Kidney capillary endothelial cell (primary cell): ENCODE measurements at regions not wholly inside any gene's neighbourhood (a gene's known extent, or its start where the extent isn't known, plus 50 kb on each side); places are given as distances from the start of the nearest gene placed in this dataset.
"Not testable (repeated sequence)": the region's sequence is repeated elsewhere in the genome, so short reads cannot be mapped to it uniquely, and the experiment has no call there.

Source experiments
- DNase-seq: peaks from one replicate; pipeline ENCODE4 v3.0.0-alpha.2; 2018; ENCODE audit warnings: low spot score

DNA sequence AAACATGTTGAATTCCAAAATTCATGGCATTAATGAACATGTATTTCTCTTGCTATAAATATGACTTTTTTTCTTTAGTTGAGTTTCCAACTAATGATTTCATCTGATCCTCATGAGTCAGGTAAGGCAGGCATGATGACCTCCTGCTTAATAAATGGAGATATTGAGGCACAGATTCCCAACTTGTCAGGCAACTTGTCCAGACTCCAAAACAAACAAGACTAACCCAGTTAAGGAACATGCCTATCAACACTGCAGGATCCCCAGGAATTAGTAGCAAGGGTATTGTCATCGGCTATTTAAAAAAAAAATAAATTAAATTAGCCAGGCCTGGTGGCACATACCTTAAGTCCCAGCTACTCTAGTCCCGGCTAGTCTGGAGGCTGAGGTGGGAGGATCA lies 121.3 kb upstream of the SALL4 start:
- DNase-seq, result no peak

DNA sequence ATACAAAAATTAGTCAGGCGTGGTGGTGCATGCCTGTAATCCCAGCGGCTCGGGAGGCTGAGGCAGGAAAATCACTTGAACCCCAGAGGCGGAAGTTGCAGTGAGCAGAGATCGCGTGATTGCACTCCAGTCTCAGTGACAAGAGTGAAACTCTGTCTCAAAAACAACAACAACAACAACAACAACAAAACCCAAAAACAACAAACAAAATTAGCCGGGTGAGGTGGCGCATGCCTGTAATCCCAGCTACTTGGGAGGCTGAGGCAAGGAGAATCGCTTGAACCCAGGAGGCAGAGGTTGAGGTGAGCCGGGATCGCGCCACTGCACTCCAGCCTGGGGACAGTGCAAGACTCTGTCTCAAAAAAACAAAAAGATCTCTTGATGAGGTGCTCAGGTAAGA lies 120.5 kb upstream of the SALL4 start:
- not testable (repeated sequence) for DNase-seq

DNA sequence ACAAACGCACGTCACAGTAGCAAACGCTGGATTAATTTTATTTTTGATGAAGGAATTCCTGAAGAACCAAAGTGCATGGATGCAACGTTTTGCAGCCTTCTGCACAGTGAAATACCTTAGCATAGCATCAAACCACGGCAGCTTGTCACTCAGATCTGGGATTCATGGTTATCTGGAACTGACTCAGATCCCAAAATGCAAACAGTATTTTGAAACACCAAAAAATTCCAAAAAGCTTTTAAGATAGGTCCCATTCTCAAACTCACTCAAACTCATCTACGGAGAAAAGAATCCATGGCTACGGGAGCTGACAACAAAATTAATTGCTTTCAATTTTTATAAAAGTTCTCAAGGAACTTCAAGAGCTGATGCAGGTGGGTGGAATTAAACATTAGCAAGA lies 116.2 kb upstream of the SALL4 start:
- DNase-seq, result no peak

DNA sequence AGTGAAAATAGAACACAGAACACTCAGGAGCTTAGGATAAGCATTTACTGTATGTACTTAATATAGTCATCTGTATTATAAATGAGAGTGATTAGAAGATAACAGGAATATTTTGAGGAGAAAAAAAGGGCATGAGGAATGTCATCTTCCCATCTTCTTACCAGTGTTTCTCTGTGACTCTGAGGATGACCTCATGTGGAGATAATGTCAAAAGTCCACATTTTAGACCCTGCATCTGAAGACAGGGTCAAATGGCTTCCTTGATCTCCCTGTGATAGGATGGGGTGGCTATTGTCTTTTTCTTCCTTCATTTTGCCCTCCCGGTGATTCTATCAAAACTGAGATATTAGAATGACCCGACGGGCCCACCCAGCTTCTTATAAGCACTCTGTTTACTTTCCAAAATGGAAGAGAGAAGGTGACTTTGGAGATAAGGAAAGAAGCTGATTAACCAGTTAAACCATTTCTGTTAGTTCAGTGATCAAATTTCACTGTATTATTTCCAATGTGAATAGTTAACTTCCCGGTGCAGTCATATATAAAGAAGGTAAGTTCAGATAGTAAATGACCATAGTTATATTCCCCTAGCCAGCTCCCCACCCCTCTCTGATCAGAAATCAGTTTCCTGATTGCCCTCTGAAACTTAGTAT lies 115.7 kb upstream of the SALL4 start:
- no peak for DNase-seq

DNA sequence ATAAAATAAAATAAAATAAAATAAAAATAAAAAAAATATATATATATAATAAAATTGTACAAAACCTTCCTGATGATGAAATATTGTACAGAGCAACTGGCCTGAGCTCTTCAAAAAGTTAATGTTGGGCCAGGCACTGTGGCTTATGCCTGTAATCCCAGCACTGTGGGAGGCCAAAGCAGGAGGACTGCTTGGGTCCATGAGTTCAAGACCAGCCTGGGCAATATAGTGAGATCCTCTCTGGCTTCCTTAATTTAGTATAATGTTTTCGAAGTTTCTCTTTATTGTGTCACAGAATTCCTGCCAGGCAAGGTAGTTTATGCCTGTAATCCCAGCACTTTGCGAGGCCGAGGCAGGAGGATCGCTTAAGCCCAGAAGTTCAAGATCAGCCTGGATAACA lies 113.9 kb upstream of the SALL4 start:
- no peak for DNase-seq

DNA sequence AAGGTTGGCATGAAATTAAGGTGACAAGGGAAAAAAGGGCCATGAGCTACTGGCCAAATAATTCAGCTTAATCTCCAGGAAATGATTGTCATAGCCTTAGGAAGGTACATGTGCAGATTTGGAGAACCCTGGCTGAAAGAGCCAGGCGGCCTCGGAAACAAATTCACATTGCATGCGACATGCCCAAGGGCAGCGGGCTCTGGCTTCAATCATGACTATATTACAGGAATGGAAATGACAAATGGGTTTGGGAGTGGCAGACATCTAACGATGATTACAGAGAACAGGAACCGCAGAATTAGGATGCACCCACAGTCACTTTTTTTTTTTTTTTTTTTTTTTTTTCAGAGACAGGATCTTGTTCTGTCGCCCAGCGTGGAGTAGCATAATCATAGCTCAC lies 112.4 kb upstream of the SALL4 start:
- DNase-seq, result no peak

DNA sequence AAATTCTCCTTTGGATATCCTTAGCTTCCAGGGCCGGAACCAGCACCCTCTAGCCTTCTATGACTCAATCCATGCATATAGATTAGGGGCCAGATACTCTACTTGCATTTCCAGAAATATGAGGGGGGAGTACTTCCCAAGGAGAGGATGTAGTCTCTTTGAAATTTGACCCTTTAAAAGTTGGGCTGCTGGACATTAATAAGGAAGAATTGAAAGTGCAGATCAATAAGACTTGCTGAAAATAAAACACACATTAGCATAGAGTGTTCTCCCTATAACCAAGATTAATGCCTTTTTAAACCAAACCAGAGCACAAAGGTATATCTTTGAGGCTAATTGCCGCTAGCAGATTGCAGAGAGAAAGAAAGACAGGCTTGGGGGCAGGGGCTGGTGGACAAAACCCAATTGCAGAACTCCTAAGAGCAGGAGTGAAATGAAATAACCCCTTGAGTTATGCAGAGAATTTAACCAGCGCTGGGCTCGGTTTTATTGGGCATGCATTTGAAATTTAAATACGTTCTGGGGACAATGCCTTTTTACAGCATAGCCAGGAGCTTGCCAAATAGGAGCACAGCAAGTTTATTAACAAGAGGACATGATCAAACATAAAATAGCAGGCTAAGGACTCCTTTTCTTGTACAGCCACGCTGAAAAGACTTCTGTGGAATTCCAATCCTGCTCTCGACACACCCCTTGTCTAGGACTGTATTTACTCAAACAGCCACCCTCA lies 108.2 kb upstream of the SALL4 start:
- no peak for DNase-seq

DNA sequence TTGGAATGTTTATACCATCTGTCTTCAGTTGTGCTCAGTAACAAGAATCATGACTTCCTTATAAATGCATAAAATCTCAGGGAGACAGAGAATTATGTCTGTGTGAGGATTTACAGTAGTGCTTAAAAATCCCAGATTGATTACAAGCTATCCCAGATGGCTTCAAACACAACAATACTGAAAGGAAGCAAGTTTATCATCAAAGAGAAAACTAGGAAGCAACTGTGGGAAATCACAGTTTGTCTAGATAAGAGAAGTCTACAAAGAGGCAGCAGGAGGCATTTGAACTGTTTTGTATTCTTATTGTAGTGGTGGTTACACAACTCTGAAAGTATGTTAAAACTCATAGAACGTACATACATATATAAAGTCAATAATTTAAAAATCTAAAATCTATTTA lies 104.4 kb upstream of the SALL4 start:
- no peak for DNase-seq

DNA sequence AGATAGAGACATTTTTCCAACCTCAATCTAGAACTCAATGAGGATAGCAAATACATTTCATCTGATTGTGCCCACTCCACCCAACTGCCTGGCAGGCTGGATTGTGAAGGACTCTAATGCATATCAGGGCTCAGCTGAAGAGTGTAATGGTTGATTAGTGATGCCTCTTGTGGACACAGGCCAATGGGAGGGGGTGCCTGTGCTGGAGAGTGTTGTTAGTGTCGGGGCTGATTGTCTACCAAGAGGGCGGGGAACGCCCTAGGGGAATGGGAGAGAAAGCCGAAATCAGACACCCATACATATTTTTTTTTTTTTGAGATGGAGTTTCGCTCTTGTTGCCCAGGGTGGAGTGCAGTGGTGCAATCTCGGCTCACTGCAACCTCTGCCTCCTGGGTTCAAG lies 103.7 kb upstream of the SALL4 start:
- DNase-seq, result no peak

DNA sequence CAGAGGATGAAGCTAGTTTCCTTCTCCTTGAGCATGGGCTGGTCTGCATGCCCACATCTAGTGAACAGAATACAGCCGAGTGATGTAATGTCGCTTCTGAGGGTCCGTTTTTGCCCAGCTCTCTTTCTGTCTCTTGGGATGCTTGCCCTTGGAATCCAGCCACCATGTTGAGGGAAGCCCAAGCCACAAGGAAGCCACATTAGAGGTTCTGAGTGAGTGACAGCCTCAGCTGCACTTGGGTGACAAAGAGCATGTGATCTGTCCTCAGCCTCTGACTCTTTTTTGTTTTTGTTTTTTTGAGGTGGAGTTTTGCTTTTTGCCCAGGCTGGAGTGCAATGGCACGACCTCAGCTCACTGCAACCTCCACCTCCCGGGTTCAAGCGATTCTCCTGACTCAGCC lies 100.6 kb upstream of the SALL4 start:
- DNase-seq, result no peak

DNA sequence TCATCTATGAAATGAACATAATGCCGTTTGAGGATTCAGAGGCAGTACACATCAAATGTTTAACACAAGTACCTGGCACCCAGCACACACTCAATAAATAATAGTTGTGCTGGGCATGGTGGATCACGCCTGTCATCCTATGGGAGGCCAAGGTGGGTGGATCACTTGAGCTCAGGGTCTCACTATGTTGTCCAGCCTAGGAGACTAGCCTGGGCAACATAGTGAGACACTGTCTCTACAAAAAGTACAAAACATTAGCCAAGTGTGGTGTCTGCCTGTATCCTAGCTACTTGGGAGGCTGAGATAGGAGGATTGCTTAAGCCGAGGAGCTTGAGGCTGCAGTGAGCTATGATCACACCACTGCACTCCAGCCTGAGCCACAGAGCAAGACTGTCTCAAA lies 98.1 kb upstream of the SALL4 start:
- no peak for DNase-seq

DNA sequence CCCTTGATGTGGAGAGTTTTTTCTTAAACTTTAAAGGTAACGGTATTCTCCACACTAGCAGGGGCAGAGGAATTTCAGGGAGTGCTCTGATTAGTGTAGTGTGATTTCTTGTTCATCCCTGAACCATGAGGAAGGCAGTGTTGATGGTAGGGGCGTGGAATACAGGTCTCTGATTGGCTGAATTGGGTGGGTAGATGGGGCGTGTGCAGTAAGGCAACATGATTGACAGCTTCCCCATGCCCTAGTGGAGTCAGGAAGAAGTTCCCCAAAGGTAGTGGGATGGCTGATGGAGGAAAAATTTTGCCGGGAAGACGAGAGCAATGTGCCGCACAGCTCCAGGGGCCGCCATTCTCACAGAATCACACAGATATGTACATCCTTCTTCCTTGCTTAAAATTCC lies 97.4 kb upstream of the SALL4 start:
- DNase-seq, result no peak

DNA sequence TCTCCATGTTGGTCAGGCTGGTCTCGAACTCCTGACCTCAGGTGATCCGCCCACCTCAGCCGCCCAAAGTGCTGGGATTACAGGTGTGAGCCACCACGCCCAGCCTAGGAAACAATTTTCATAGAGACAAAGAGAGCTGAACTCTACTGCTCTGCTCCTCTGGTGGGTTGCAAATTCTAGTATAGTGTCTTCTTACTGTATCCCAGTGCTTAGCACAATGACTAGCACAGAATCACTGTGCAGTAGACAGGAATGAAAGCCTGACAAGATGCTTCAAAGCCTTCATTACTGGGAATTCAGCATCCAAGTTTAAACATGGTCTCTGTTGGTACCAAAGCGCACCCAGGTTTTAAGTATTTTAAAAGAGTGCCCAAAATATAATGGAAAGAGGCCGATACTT lies 96.5 kb upstream of the SALL4 start:
- DNase-seq, result no peak

DNA sequence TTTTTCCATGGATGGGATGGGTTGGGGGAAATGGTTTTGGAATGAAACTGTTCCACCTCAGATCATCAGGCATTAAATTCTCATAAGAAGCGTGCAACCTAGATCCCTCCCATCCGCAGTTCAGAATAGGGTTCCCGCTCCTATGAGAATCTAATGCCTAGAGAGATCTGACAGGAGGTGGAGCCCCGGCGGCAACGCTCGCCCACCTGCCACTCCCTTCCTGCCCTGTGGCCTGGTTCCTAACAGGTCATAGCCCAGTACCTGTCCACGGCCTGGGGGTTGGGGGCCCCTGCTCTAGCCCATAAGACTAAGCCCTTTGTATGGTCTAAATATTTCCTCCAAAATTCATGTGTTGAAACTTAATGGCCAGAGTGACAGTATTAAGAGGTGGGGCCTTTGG lies 92.3 kb upstream of the SALL4 start:
- no peak for DNase-seq

DNA sequence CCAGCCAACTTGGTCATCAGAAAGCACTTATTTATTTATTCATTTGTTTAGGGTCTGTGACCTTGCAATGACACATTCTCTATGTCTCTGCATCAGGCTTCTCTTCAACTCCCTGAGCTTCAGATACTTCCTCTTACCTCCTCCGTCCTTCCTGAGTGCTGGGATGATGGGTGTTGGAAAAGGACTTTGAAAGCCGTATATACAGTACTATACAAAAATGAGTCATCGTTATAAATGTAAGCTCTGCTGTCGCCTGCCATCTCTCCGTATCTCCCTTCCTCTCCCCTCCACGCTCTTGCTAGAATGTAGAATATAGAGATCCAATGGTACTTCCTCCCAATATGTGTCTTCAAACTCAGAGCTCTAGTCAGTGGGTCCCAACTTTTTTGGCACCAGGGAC lies 91.9 kb upstream of the SALL4 start:
- no peak for DNase-seq

DNA sequence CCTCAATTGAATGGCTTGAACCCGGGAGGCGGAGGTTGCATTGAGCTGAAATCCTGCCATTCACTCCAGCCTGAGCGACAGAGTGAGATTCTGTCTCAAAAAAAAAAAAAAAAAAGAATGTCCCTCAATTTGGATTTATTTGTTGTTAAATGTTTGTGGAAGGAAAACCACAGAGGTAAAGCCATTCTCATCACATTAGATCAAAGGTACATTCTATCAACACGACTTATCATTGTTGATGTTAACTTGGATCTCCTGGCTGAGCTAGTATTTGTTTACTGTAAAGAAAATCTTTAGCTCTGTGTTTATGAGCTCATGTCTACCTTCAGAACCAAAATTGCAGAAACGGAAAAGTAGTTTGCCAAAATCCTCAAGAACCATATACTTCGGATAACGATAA lies 91.4 kb upstream of the SALL4 start:
- no peak for DNase-seq

DNA sequence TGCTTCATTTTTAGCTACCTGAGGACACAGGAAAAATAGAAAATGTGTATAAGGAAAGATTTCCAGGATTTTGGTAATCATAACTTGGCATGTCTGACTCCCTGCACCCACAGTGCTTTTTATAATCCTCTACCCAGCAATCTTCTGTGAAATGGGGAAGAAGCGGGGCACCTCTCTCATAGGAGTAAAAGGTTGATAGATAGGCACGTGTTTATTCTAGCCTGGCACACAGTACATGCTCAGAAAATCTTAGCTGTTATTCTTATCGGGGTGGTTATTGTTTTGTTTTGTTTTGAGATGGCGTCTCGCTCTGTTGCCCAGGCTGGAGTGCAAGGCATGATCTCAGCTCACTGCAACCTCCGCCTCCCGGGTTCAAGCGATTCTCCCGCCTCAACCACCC lies 87.7 kb upstream of the SALL4 start:
- no peak for DNase-seq

DNA sequence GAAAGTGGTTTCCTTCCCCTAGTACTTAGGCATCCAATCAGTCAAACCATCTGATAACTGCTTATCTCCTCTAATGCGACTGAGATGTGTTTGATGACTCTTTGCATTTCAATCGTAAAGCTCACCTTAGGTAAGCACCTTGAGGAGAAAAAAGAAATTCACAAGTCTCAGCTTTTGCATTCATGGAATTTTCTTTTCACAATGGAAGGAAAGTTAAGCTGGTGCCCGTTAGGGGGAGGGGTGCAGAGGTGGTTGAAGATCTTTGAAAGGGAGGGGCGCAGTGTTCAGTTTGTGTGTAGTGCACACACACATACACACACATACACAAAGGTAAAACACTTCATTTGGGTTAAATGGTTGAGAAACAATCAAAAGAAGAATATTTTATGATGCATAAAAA lies 87.1 kb upstream of the SALL4 start:
- DNase-seq, result no peak

DNA sequence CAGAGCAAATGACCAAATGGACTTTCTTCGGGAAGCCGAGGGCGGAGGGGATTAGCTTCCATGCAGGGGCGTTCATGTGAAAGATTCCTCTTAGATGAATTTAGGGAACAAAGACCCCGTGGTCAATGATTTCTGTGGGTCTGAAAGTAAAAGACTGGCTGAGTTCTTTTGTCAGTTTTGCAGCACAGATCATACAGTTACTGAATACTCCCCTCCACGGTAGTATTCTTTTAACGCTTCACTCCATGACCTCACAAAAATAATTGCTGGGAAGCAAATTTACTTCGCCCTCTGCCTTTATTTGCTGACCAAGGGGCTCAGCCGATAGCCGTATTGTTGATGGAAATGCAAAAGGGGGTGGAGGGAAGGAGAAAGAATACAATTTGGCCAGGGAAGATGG lies 86.0 kb upstream of the SALL4 start:
- DNase-seq, result no peak

DNA sequence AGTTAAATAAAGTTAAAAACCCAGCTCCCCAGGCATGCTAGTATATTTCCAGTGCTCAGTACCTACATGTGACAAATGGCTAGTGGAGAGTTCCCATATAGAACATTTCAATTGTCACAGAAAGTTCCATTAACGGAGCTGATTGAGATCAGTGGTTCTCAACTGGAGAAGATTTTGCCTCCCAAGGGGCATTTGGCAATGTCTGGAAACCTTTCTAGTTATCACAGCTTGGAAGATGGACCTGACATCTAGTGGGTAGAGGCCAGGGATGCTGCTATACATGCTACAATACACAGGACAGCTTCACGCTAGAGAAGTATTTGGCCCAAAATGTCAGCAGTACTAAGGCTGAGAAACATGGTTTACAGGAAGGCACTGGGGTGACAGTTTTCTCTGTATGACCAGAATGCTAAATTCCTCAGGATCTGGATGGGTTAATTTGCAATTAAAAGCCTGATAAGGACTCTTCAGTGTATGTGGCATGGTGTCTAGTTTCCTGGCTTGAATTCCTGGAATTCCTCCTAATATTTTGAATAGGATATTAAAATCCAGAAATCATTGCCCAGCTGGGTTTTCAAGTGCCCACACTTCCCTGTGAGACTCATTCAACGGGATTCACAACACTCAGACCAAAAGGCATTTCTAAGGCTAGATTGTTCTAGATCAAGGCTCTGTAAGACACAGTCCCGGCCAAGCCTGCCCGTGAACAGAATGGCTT lies 84.7 kb upstream of the SALL4 start:
- no peak for DNase-seq

DNA sequence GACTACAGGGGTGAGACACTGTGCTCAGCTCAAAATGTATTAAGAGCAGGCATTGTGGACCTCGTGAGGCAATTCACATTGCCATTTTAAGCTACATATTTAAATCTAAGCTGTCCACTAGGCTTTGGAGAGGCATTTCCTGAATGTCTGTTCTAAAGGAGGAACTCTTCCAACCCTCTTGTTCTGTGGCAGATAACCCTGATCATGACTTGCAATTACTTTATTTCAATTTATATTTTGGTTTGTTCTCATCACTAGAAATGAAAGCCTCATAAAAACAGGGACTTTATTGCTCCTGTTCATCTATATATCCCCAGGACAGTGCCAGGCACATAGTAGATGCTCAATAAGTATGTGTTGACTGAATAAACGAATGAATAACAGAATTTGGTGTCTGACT lies 84.0 kb upstream of the SALL4 start:
- DNase-seq, result no peak

DNA sequence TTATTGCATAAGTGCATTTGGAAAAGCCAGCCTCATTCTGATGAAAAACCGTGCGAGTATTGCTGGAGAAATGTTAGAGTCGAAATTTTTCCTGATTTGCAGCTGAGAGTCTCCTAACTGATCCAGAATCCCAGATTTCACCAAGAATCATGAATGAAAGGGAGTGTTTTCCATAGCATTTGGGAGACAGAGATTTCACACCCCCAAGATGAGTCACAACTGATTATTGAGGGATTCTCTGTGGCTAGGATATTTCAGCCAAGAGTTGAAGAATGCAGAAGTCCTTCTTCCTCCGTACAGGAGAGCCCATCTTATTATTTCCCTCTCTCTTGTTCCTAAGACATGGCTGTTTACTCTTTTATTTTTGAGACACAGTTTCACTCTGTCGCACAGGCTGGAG lies 82.2 kb upstream of the SALL4 start:
- DNase-seq, result no peak

DNA sequence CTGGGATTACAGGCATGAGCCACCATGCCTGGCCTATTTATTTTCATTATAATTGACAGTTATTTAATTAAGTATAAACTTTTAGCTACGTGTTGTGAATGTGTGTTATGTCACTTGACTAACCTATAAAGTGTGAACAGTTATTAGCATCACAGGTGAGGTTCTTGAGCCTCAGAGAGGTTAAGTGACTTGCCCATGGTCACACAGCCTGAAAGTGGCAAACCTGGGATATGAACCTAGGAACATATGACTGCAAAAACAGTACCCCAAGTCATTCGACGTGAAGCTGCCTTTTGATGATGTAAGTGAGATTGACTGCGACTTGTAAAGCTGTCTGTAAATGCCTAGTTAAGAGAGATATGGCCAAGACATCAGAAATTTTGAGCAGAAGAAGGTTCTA lies 77.9 kb upstream of the SALL4 start:
- DNase-seq, result no peak
